OCI-LY1 (cell line): ENCODE measurements at regions not wholly inside any gene's neighbourhood (a gene's known extent, or its start where the extent isn't known, plus 50 kb on each side); places are given as distances from the start of the nearest gene placed in this dataset.
"Not testable (repeated sequence)": the region's sequence is repeated elsewhere in the genome, so short reads cannot be mapped to it uniquely, and the experiment has no call there.

Experiments
- H2AFZ ChIP-seq: fragments of 200-600 bp; sonication (generic), shearing (Covaris generic); 2 replicates; pipeline ENCODE4 v1.6.0; 2014; ENCODE audit warnings: antibody characterized with exemption, mild to moderate bottlenecking, low read length
- H3F3A ChIP-seq: fragments of 200-600 bp; sonication (generic), shearing (Covaris generic); 2 replicates; pipeline ENCODE4 v1.6.0; 2014; ENCODE audit warnings: mild to moderate bottlenecking, antibody characterized with exemption, low read length, moderate library complexity; ENCODE audit not compliant: insufficient read depth
- H3K27ac ChIP-seq: fragments of 200-600 bp; sonication (generic); 2 replicates; pipeline ENCODE4 v1.5.1; 2014; ENCODE audit warnings: low read length, mixed run types, mild to moderate bottlenecking, low read depth; ENCODE audit not compliant: poor library complexity, severe bottlenecking
- H3K27me3 ChIP-seq: fragments of 200-600 bp; sonication (generic); 2 replicates; pipeline ENCODE4 v1.6.0; 2014; ENCODE audit warnings: antibody characterized with exemption, mild to moderate bottlenecking, low read length, moderate library complexity; ENCODE audit not compliant: insufficient read depth
- H3K36me3 ChIP-seq: fragments of 200-600 bp; sonication (generic); 2 replicates; pipeline ENCODE4 v1.6.1; 2014; ENCODE audit warnings: mild to moderate bottlenecking, antibody characterized with exemption, low read length, moderate library complexity, mixed read lengths; ENCODE audit not compliant: insufficient read depth
- H3K4me1 ChIP-seq: fragments of 200-600 bp; sonication (generic); 2 replicates; pipeline ENCODE4 v1.5.1; 2014; ENCODE audit warnings: mild to moderate bottlenecking, low read length, moderate library complexity; ENCODE audit not compliant: insufficient read depth, severe bottlenecking
- H3K4me2 ChIP-seq: fragments of 200-600 bp; sonication (generic), shearing (Covaris generic); 2 replicates; pipeline ENCODE4 v1.6.1; 2014; ENCODE audit warnings: low read length
- H3K4me3 ChIP-seq: fragments of 200-600 bp; sonication (generic); 2 replicates; pipeline ENCODE4 v1.5.1; 2014; ENCODE audit warnings: low read length, low read depth, mild to moderate bottlenecking, mixed read lengths; ENCODE audit not compliant: poor library complexity, severe bottlenecking
- H3K79me2 ChIP-seq: fragments of 200-600 bp; shearing (Covaris generic); 2 replicates; pipeline ENCODE4 v1.6.1; 2016; ENCODE audit warnings: mixed run types, low read length, mixed read lengths; ENCODE audit not compliant: insufficient read depth
- H3K9ac ChIP-seq: fragments of 200-600 bp; sonication (generic), shearing (Covaris generic); 2 replicates; pipeline ENCODE4 v1.6.1; 2014; ENCODE audit warnings: mild to moderate bottlenecking, low read length, mixed read lengths
- H3K9me2 ChIP-seq: fragments of 200-600 bp; sonication (generic), shearing (Covaris generic); 2 replicates; pipeline ENCODE4 v1.6.1; 2014; ENCODE audit warnings: low read depth, mild to moderate bottlenecking, low read length, mixed read lengths
- H3K9me3 ChIP-seq: fragments of 200-600 bp; shearing (Covaris generic); 2 replicates; pipeline ENCODE4 v1.6.1; 2014; ENCODE audit warnings: low read length, mixed read lengths
- H4K20me1 ChIP-seq: fragments of 200-600 bp; sonication (generic), shearing (Covaris generic); 2 replicates; pipeline ENCODE4 v1.6.0; 2016; ENCODE audit warnings: mild to moderate bottlenecking, low read length; ENCODE audit not compliant: insufficient read depth
- EZH2 ChIP-seq: fragments of 200-600 bp; sonication (generic), shearing (Covaris generic); IDR thresholded peaks from 2 replicates; pipeline ENCODE4 v1.8.0; 2017; ENCODE audit warnings: borderline replicate concordance, mixed run types, mild to moderate bottlenecking, antibody characterized with exemption, low read length, moderate library complexity, mixed read lengths
- TF ChIP-seq, protein P1 (sequence below): fragments of 200-600 bp; sonication (generic), shearing (Covaris generic); IDR thresholded peaks from 2 replicates; pipeline ENCODE4 v1.5.1; 2017; ENCODE audit warnings: mild to moderate bottlenecking, antibody characterized with exemption, low read length, moderate library complexity, mixed read lengths

GRCh38 chr2:21836719-21837118, 713.0 kb downstream of the TDRD15 start:
- TF ChIP-seq, protein P1, sequence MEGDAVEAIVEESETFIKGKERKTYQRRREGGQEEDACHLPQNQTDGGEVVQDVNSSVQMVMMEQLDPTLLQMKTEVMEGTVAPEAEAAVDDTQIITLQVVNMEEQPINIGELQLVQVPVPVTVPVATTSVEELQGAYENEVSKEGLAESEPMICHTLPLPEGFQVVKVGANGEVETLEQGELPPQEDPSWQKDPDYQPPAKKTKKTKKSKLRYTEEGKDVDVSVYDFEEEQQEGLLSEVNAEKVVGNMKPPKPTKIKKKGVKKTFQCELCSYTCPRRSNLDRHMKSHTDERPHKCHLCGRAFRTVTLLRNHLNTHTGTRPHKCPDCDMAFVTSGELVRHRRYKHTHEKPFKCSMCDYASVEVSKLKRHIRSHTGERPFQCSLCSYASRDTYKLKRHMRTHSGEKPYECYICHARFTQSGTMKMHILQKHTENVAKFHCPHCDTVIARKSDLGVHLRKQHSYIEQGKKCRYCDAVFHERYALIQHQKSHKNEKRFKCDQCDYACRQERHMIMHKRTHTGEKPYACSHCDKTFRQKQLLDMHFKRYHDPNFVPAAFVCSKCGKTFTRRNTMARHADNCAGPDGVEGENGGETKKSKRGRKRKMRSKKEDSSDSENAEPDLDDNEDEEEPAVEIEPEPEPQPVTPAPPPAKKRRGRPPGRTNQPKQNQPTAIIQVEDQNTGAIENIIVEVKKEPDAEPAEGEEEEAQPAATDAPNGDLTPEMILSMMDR: no peak
- Histone ChIP-seq H3K4me1 (no peaks in the 10 kb centered on the region), H4K20me1 (no peaks in the 10 kb centered on the region), H3K9ac (no peak overlapping the region), H3K4me2 (no peak overlapping the region), H3K79me2 (no peaks in the 10 kb centered on the region), H3K9me2 (no peaks in the 10 kb centered on the region), H3K27me3 (no peaks in the 10 kb centered on the region), H3K36me3 (no peaks in the 10 kb centered on the region), H3F3A (no peaks in the 10 kb centered on the region), H3K27ac (no peak overlapping the region), H3K4me3 (no peak overlapping the region), H2AFZ (no peak overlapping the region), H3K9me3 (no peaks in the 10 kb centered on the region)

GRCh38 chr2:21837168-21837960, 713.6 kb downstream of the TDRD15 start:
- H3F3A ChIP-seq: no peaks in the 10 kb centered on the region
- H3K9me2 ChIP-seq: no peaks in the 10 kb centered on the region
- H3K4me2 ChIP-seq: no peak overlapping the region
- no peaks in the 10 kb centered on the region for H3K27me3 ChIP-seq
- H3K79me2 ChIP-seq: no peaks in the 10 kb centered on the region
- H3K4me3 ChIP-seq: no peak overlapping the region
- H3K36me3 ChIP-seq: no peaks in the 10 kb centered on the region
- no peak overlapping the region for H2AFZ ChIP-seq
- H4K20me1 ChIP-seq: no peaks in the 10 kb centered on the region
- no peaks in the 10 kb centered on the region for H3K4me1 ChIP-seq
- no peaks in the 10 kb centered on the region for H3K9me3 ChIP-seq
- no peak overlapping the region for H3K27ac ChIP-seq
- TF ChIP-seq, protein P1: no peak
- TF ChIP-seq EZH2: no peak
- H3K9ac ChIP-seq: no peak overlapping the region

DNA sequence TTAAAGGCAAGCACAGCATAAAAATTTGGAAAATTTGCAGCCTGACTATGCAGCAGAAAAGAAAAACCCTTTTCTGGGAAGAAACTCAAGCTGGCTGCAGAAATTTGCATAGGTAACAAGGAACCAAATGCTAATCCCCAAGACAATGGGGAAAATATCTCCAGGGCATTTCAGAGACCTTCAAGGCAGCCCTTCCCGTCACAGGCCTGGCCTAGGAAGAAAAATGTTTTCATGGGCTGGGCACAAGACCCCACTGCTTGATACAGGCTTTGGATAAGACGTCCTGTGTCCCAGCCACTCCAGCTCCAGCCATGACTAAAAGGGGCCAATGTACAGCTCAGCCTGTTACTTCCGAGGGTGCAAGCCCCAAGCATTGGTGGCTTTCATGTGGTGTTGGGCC, 717.6 kb downstream of the TDRD15 start:
- H3K4me1 ChIP-seq: no peaks in the 10 kb centered on the region
- H3K4me2 ChIP-seq: no peak overlapping the region
- H4K20me1 ChIP-seq: no peaks in the 10 kb centered on the region
- no peak overlapping the region for H2AFZ ChIP-seq
- TF ChIP-seq EZH2: no peak
- TF ChIP-seq, protein P1: no peak
- H3K9ac ChIP-seq: no peak overlapping the region
- no peaks in the 10 kb centered on the region for H3K9me3 ChIP-seq
- H3K79me2 ChIP-seq: no peaks in the 10 kb centered on the region
- no peaks in the 10 kb centered on the region for H3K27me3 ChIP-seq
- H3K9me2 ChIP-seq: no peaks in the 10 kb centered on the region
- H3F3A ChIP-seq: no peaks in the 10 kb centered on the region
- H3K27ac ChIP-seq: no peak overlapping the region
- H3K4me3 ChIP-seq: no peak overlapping the region
- H3K36me3 ChIP-seq: no peaks in the 10 kb centered on the region

- not testable (repeated sequence) for H4K20me1 ChIP-seq, H3K4me3 ChIP-seq, H2AFZ ChIP-seq, H3K4me1 ChIP-seq, H3K79me2 ChIP-seq, H3K9me3 ChIP-seq, H3K27me3 ChIP-seq, H3K4me2 ChIP-seq, H3K27ac ChIP-seq, H3K9me2 ChIP-seq, H3K9ac ChIP-seq, H3F3A ChIP-seq, H3K36me3 ChIP-seq
Measured at GRCh38 chr2:21850367-21850766, 726.6 kb downstream of the TDRD15 start.
